HG03460 (cell line): ENCODE measurements at regions not wholly inside any gene's neighbourhood (a gene's known extent, or its start where the extent isn't known, plus 50 kb on each side); places are given as distances from the start of the nearest gene placed in this dataset.
"Not testable (repeated sequence)": the region's sequence is repeated elsewhere in the genome, so short reads cannot be mapped to it uniquely, and the experiment has no call there.

Experiments
- ATAC-seq: cut with Tn5 transposase; IDR thresholded peaks from one replicate; pipeline ENCODE4 v1.9.1; 2021; ENCODE audit not compliant: unreplicated experiment

GRCh38 chr6:86477500-86478148 is 459.7 kb upstream of the HTR1E start:
- no peak for ATAC-seq

GRCh38 chr6:86476311-86476710 is 461.0 kb upstream of the HTR1E start:
- ATAC-seq, result no peak

GRCh38 chr6:86474081-86474480 is 463.2 kb upstream of the HTR1E start:
- no peak for ATAC-seq

GRCh38 chr6:86471791-86472190 is 465.5 kb upstream of the HTR1E start:
- ATAC-seq, result no peak

GRCh38 chr6:86459978-86460377 is 477.4 kb upstream of the HTR1E start:
- no peak for ATAC-seq

- no peak for ATAC-seq
Measured at GRCh38 chr6:86456821-86457220, 480.5 kb upstream of the HTR1E start.

- no peak for ATAC-seq
Measured at GRCh38 chr6:86453232-86453631, 484.1 kb upstream of the HTR1E start.

GRCh38 chr6:86448398-86448797 is 488.9 kb upstream of the HTR1E start:
- ATAC-seq, result no peak

GRCh38 chr6:86440608-86441007 is 496.7 kb upstream of the HTR1E start:
- no peak for ATAC-seq

- ATAC-seq, result no peak
Measured at GRCh38 chr6:86423571-86423970, 513.8 kb upstream of the HTR1E start.

GRCh38 chr6:86412057-86412456 is 525.3 kb upstream of the HTR1E start:
- no peak for ATAC-seq

- no peak for ATAC-seq
Measured at GRCh38 chr6:86407128-86407527, 530.2 kb upstream of the HTR1E start.

- ATAC-seq, result not testable (repeated sequence)
Measured at GRCh38 chr6:86392850-86393249, 544.5 kb upstream of the HTR1E start.

- ATAC-seq, result no peak
Measured at GRCh38 chr6:86380571-86381125, 556.7 kb upstream of the HTR1E start.

- no peak for ATAC-seq
Measured at GRCh38 chr6:86357877-86358276, 579.5 kb upstream of the HTR1E start.

GRCh38 chr6:86355271-86355670 is 582.1 kb upstream of the HTR1E start:
- no peak for ATAC-seq

GRCh38 chr6:86331919-86332318 is 605.4 kb upstream of the HTR1E start:
- no peak for ATAC-seq

GRCh38 chr6:86331265-86331840 is 606.0 kb upstream of the HTR1E start:
- no peak for ATAC-seq

- no peak for ATAC-seq
Measured at GRCh38 chr6:86306210-86306609, 631.1 kb upstream of the HTR1E start.

- no peak for ATAC-seq
Measured at GRCh38 chr6:86285876-86286275, 643.2 kb upstream of the SYNCRIP start.

GRCh38 chr6:86284809-86285480 is 642.3 kb upstream of the SYNCRIP start:
- ATAC-seq, result not testable (repeated sequence)

- not testable (repeated sequence) for ATAC-seq
Measured at GRCh38 chr6:86283596-86283995, 640.9 kb upstream of the SYNCRIP start.
